Motor neuron (in vitro differentiated cells): ENCODE measurements at regions not wholly inside any gene's neighbourhood (a gene's known extent, or its start where the extent isn't known, plus 50 kb on each side); places are given as distances from the start of the nearest gene placed in this dataset.

Source experiments
- ATAC-seq, 8 experiments: fragments of 200-7000 bp; cut with Tn5 transposase; replicated peaks in 6 of 8; 2 replicates each; pipeline ENCODE4 v1.8.0; 2021; ENCODE audit warnings: mild to moderate bottlenecking in 8 of 8, moderate library complexity in 8 of 8
- H3K27ac ChIP-seq, 2 donors: fragments of 250-450 bp; sonication (Bioruptor Pico); 2 replicates each; pipeline ENCODE4 v1.9.0; 2021; ENCODE audit warnings: antibody characterized with exemption in 2 of 2, mild to moderate bottlenecking in 2 of 2, moderate library complexity in 1 of 2
- H3K4me1 ChIP-seq, 2 donors: fragments of 250-450 bp; sonication (Bioruptor Pico); replicated peaks in 1 of 2; 2 replicates each; pipeline ENCODE4 v1.6.1; 2021; ENCODE audit warnings: antibody characterized with exemption in 2 of 2, mild to moderate bottlenecking in 2 of 2, moderate library complexity in 1 of 2
- H3K4me3 ChIP-seq, 5 donors: fragments of 250-450 bp; sonication (Bioruptor Pico); 2 replicates each; pipeline ENCODE4 v1.9.0; 2021; ENCODE audit warnings: antibody characterized with exemption in 5 of 5, mild to moderate bottlenecking in 5 of 5, moderate library complexity in 4 of 5
- WGBS, 10 experiments: fragments of 450-650 bp; shearing (Covaris generic); methylation state at CpG; one replicate each; pipeline ENCODE4 v1.0.0; 2022; 5-methylcytosine and 5-hydroxymethylcytosine counted together
- in situ Hi-C, 9 experiments: fragments of 400-800 bp; cut with MboI; loops; one replicate each; pipeline ENCODE4 v1.15.0; 2021; ENCODE audit warnings: low sequenced_read_pairs in 9 of 9, low pct_unique_long_range_greater_than_20kb in 2 of 9; ENCODE audit not compliant: unreplicated experiment in 9 of 9

DNA sequence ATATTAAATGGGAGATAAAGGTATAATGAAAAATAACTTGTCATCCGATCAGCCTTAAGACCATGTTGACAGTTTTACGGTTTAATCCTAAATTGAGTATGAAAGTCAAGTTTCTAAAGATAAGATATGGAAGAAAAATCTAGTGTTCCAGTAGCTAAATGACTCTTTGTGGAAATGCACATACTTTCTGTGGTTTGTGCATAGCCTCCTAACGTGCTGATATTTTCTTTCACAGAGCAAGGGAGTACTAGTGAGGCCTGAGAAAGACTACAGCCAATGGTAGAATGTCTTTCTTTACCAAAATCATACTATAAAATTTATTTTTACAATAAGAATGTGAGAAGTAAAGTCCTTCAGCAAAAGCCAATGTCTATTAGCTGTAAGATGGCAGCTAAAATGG, 430.6 kb upstream of the RGMA start:
- WGBS, 10 experiments = 14 to 100% (median 87%) methylated on average over 1 to 3 of the region's 3 CpGs; no CpG with 5 or more reads in 1 of the 10 experiments
- peak in 3 of 8 experiments; percentile 77 to 97 (median 82) for ATAC-seq
- H3K4me3 ChIP-seq = no peak overlapping the region
- no peak overlapping the region for H3K27ac ChIP-seq
- in situ Hi-C loops = no loop called here
- no peaks in the 10 kb centered on the region for H3K4me1 ChIP-seq

DNA sequence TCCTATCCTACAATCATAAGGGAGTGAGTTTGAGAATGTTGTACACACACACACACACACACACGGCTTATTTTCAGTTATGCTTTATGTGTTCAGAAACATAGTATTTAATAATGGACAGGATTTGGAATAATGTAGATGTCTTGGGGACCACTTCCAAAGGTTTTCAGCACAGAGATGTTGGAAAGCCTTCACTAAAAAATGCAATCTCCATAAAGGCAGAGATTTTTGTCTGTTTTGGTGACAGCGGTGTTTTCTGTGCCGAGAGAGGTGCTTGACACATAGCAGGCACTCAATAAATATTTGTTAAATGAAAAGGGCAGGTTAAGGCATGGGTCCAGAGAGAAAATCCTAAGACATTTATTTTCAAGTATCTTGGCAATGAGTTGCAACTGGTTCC, 428.2 kb upstream of the RGMA start:
- Histone ChIP-seq H3K27ac (no peak overlapping the region), H3K4me3 (no peak overlapping the region), H3K4me1 (no peaks in the 10 kb centered on the region)
- 39 to 100% (median 88%) methylated on average over 1 to 3 of the region's 3 CpGs; no CpG with 5 or more reads in 2 of the 10 experiments for WGBS, 10 experiments
- ATAC-seq = no peak
- in situ Hi-C loops = no loop called here

DNA sequence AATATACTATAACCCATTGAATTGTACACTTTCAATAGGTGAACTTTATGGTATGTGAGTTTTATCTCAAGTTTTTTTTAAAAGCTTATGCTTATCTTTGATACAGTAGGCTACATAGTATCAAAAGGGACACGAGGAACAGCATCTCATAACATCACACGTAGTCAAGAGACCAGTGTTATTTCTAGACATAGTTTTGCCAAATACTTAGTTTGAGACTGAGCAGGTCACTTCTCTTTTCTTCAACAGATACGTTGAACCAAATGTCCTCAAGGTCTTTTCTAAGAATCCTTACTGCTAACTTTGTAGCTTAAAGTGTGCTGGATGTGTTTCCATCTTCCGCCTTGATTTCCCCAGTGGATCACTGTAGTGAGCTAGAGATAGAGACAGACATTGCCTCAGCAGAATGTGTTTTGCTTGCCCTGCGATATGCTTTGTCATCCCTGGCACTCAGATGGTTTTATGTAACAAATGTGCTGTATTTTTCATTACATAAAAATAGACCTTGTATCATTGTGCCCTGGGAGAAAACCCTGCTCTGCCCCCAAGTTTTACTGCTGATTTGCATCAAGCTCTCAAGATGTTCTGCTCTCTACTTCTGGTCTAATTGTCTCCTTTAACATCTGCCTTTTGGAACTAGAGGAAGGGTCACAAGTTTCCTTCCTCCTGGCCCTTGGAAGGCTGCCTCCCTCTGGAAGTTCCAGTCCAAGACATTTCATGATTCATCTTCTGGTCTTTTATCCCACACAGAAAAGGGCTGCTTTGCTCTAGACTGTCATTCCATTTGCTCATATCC, 426.4 kb upstream of the RGMA start:
- Histone ChIP-seq H3K4me3 (no peak overlapping the region), H3K27ac (no peak overlapping the region), H3K4me1 (no peaks in the 10 kb centered on the region)
- in situ Hi-C loops = no loop called here
- WGBS, 10 experiments = 6 to 100% (median 90%) methylated on average over 2 to 5 of the region's 5 CpGs; no CpG with 5 or more reads in 2 of the 10 experiments
- ATAC-seq = no peak

DNA sequence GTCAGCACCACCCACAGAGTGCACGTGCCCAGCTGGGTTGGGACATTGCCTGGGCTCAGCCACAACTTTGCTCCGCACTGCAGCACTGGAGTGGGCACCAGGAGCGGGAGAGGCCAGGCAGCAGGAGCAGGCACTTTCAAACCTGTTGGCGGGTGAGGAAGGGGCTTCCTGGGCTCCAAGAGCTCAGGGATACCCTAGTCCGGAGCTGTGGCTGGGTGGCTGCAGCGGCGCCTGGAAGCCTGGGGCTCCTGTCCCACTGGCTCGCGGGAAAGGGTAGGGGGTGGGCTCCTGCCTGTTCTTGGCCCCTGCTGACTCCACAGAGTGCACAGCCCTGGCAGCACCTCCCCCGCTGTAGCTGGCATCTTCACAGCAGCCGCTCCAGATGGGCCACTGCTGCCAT, 417.6 kb upstream of the RGMA start:
- 40 to 97% (median 80%) methylated on average over 2 to 7 of the region's 11 CpGs; no CpG with 5 or more reads in 7 of the 10 experiments for WGBS, 10 experiments
- Histone ChIP-seq H3K27ac (no peak overlapping the region), H3K4me3 (no peak overlapping the region), H3K4me1 (peaks cover 0 to 3% of the 10 kb centered on the region in 2 donors)
- in situ Hi-C loops = no loop called here
- no peak for ATAC-seq

DNA sequence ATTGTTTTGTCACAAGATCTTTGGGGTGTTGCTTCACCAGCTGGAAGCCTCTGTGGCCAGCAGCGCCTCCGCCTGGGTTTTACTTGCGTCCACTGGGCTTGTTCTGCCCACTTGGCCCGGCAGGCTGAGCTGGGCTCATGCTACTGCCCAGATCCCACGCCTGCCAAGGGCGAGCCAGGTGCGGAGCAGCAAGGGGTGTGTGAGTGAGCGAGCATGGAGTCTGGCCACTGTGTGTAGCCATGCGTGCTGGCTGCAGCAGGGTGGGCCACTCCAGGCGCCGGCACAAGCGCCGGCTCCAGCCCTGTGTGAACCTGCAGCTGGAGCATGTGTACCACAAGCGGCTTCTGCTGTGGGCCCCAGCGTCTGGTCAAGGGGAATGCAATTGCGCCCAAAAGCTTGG, 416.5 kb upstream of the RGMA start:
- ATAC-seq = no peak
- no peak overlapping the region for H3K4me3 ChIP-seq
- in situ Hi-C loops = no loop called here
- WGBS, 10 experiments = 80 to 100% (median 100%) methylated on average over 1 to 6 of the region's 16 CpGs; no CpG with 5 or more reads in 5 of the 10 experiments
- H3K27ac ChIP-seq = no peak overlapping the region
- H3K4me1 ChIP-seq = peaks cover 0 to 3% of the 10 kb centered on the region in 2 donors

DNA sequence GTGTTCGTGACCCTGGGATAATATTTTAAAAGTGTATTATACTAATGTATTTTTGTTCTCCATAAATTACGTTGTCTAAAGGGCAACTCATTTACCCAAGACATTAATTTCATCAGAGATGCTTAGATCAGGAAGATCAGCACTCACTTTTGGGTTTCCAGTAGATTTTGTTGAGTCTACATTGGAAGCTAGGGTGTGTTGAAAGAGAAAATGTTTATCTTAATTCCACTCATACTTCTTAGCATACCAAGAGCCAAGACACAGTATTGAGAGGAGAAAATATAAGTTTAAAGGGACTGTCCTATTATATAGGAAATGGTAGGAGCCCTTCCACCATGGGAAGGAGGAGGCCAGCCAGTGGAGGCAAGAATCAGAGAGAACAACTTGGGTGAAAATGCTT, 412.9 kb upstream of the RGMA start:
- WGBS, 10 experiments = 10 to 100% (median 89%) methylated on average over 1 to 2 of the region's 2 CpGs
- in situ Hi-C loops = no loop called here
- ATAC-seq = no peak
- no peak overlapping the region for H3K27ac ChIP-seq
- no peak overlapping the region for H3K4me3 ChIP-seq
- H3K4me1 ChIP-seq = peaks cover 6 to 14% of the 10 kb centered on the region in 2 donors

DNA sequence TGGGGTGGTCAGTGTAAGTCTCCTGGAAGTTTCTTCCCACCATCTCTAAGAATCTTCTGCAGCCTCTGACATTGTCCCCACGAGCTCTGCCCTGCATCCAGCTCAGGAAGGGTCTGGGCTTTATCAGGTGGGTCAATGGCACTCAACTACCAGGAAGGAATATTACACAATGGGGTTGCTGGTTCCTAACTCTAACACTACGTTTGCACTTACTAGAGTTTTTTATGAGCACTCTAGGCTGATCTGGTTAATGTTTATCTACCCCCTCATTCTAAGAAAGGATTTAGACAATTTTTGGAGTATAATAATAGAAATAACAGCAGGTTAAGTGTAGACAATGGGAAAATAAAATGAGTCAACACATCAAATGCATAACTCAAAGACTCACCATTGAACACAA, 411.1 kb upstream of the RGMA start:
- Histone ChIP-seq H3K4me1 (peaks cover 16 to 23% of the 10 kb centered on the region in 2 donors), H3K4me3 (no peak overlapping the region), H3K27ac (no peak overlapping the region)
- in situ Hi-C loops = no loop called here
- WGBS, 10 experiments = 10 to 90% (median 68%) methylated on average over 1 to 2 of the region's 2 CpGs; no CpG with 5 or more reads in 3 of the 10 experiments
- ATAC-seq = no peak

DNA sequence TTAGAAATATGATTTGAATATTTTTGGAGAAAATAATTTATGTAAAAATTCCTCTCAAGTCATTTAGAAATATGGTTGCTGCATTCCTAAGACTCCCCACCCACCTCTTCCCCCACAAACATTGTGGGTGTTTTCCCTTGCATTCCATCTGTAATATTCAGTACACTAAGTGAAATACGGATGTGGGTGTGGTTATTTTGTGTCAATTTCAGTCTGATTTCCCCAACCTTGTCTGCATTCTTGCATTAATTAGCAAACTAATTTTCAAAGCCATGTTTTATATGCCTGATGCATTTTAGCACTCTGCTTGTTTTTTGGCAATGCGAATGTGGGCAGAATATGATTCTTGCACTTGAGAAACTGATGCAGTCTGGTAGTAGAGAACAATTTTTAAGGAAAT, 408.3 kb upstream of the RGMA start:
- Histone ChIP-seq H3K27ac (no peak overlapping the region), H3K4me3 (no peak overlapping the region), H3K4me1 (peaks cover 16 to 23% of the 10 kb centered on the region in 2 donors)
- WGBS, 10 experiments = 0 to 100% (median 95%) methylated on average over 1 to 2 of the region's 2 CpGs; no CpG with 5 or more reads in 1 of the 10 experiments
- in situ Hi-C loops = loop anchor here in 1 of 9 experiments (25.0 kb wide), 1 partner anchor 410 kb away; the partner anchor contains the start of gene RGMA
- peak in 3 of 8 experiments; percentile 88 to 97 (median 95) for ATAC-seq

DNA sequence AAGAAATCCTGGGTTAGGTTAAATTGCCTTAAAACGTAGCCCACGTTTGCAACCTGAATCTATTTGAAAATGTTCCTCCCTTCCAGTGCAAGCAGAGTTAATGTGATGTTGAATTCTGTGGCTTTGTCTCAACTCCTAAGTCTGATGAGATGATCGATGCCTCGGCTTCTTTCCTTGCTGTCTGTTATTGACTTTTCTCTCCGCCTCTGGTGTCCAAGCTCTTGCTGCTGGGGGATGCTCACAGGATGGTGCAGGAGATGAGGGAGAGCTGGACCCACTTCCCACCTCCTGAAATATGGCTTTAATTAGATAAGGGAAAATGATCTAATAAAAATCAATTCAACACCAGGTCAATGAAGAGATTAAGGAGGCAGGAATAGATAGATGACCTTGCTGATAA, 407.9 kb upstream of the RGMA start:
- Histone ChIP-seq H3K4me1 (peaks cover 16 to 22% of the 10 kb centered on the region in 2 donors), H3K4me3 (no peak overlapping the region), H3K27ac (no peak overlapping the region)
- peak in 6 of 8 experiments; percentile 16 to 57 (median 48) for ATAC-seq
- in situ Hi-C loops = loop anchor here in 1 of 9 experiments (25.0 kb wide), 1 partner anchor 410 kb away; the partner anchor contains the start of gene RGMA
- WGBS, 10 experiments = 0 to 80% (median 61%) methylated on average over 1 to 5 of the region's 5 CpGs; no CpG with 5 or more reads in 2 of the 10 experiments

DNA sequence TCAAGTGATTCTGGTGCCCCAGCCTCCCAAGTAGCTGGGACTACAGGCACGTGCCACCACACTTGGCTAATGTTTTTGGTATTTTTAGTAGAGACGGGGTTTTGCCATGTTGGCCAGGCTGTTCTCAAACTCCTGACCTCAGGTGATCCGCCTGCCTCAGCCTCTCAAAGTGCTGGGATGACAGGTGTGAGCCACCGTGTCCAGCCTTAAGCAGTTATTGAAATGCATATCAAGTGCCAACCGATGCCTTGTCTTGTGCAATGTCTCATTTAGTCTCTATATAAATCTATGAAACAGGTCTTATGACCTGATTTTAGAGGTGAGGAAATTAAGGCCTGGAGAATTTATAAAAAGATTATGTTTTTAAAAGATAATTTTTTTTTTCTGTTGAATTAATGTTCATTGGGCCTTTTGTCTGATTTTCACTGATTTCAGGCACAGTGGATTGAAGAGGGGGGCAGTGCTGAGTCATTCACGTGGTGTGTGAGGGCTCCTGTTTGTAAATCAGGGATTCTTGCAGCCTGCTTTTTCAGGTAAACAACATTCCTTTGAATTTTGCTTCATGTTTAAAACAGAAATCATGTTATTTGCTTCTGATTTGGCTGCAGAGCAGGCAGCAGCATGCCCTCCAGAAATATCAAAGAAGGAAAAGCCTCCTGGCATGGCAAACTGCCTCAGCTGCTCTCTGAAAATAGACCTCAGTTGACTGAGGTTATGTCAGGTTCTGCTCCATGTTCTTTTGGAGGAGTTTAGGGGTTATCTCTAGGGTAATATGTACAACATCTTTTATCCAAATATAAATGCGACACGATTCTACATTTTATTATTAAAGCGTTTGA, 407.0 kb upstream of the RGMA start:
- no peak overlapping the region for H3K27ac ChIP-seq
- peak in 1 of 8 experiments; percentile 51 for ATAC-seq
- H3K4me1 ChIP-seq = peaks cover 20 to 29% of the 10 kb centered on the region in 2 donors
- WGBS, 10 experiments = 50 to 91% (median 65%) methylated on average over 2 to 8 of the region's 9 CpGs; no CpG with 5 or more reads in 1 of the 10 experiments
- in situ Hi-C loops = loop anchor here in 1 of 9 experiments (25.0 kb wide), 1 partner anchor 409 kb away; the partner anchor contains the start of gene RGMA
- no peak overlapping the region for H3K4me3 ChIP-seq

DNA sequence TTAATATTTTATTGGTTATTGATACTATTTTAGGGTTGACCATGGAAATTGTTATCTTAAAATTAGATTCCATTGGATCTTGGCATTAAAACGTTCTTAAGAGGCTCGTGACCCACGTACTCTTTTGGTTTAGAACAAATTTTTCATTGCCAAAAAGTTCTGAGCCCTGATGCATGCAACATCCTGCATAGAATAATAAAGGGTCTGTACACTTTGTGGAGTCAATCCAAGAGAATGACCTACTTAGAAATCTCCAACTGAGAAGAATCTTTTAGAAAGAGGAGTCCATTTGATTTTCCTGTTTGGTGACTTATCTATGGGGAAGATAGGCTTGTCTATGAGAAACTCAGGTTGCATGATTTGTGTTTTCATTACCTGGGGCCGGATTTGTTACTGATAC, 404.2 kb upstream of the RGMA start:
- no peak for ATAC-seq
- 5 to 100% (median 96%) methylated on average over 2 to 4 of the region's 4 CpGs for WGBS, 10 experiments
- no peak overlapping the region for H3K27ac ChIP-seq
- no peak overlapping the region for H3K4me3 ChIP-seq
- in situ Hi-C loops = loop anchor here in 1 of 9 experiments (25.0 kb wide), 1 partner anchor 406 kb away; the partner anchor contains the start of gene RGMA
- H3K4me1 ChIP-seq = peaks cover 24 to 38% of the 10 kb centered on the region in 2 donors

DNA sequence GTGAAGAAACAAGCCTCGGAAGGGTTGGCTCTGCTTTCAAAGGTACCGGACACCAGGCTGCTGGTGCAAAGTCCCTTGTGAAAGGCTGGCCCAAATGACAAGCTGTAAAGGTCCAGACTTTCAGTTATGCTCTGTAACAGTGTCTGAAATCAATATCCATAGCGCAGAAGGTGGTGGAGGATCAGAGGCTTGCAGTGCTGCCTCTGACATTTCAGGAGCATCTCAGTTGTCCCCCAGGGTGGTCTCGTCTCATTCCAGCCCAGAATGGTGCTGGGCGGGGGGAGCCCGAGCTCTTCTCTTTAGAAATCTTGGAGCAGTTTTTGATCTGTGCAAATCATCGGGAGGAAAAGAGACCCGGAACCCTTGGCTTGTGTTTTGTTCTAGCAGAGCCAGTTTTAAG, 402.3 kb upstream of the RGMA start:
- in situ Hi-C loops = loop anchor here in 1 of 9 experiments (25.0 kb wide), 1 partner anchor 404 kb away; the partner anchor contains the start of gene RGMA
- 60 to 100% (median 81%) methylated on average over 2 to 7 of the region's 8 CpGs; no CpG with 5 or more reads in 3 of the 10 experiments for WGBS, 10 experiments
- peak in 1 of 8 experiments; percentile 18 for ATAC-seq
- peak overlapping the region in 1 of 2 donors; percentile 38 for H3K27ac ChIP-seq
- no peak overlapping the region for H3K4me3 ChIP-seq
- peaks cover 11 to 22% of the 10 kb centered on the region in 2 donors for H3K4me1 ChIP-seq
